CD4-positive, alpha-beta T cell (primary cell): ENCODE measurements at regions not wholly inside any gene's neighbourhood (a gene's known extent, or its start where the extent isn't known, plus 50 kb on each side); places are given as distances from the start of the nearest gene placed in this dataset.

ENCODE experiments used
- ATAC-seq: fragments of 200-7000 bp; cut with Tn5 transposase; one replicate; pipeline ENCODE4 v1.10.0; 2022; ENCODE audit warnings: mild to moderate bottlenecking; ENCODE audit not compliant: poor library complexity
- CTCF ChIA-PET: fragments of 350-600 bp; sonication (Branson Sonifier 250); formaldehyde crosslinking; loops from one replicate; lab custom pipeline; 2021; ENCODE audit warnings: antibody characterized with exemption, inconsistent platforms; lab: Charles Lee
- POLR2A ChIA-PET: fragments of 350-600 bp; sonication (Branson Sonifier 250); formaldehyde crosslinking; loops from one replicate; lab custom pipeline; 2021; ENCODE audit warnings: antibody characterized with exemption, inconsistent platforms; lab: Charles Lee
- DNase-seq, 14 experiments: peaks; one replicate each; pipeline ENCODE4 v3.0.0-alpha.2; 2013 to 2020; ENCODE audit warnings: mixed read lengths in 2 of 14
- H3K27ac ChIP-seq, 2 donors: one replicate each; pipeline versions ENCODE4 v1.5.1 to v1.7.0; 2013; ENCODE audit warnings: low read length in 2 of 2, low read depth in 1 of 2, mild to moderate bottlenecking in 1 of 2
- H3K27me3 ChIP-seq, 2 experiments: 1 replicate in 1 of 2; 2 replicates in 1 of 2; pipeline versions ENCODE4 v1.6.1 to v1.7.0; 2013; ENCODE audit warnings: low read length in 2 of 2, control low read depth in 1 of 2, mild to moderate bottlenecking in 1 of 2, moderate library complexity in 1 of 2; ENCODE audit not compliant: insufficient read depth in 2 of 2, control insufficient read depth in 1 of 2
- H3K36me3 ChIP-seq: one replicate; pipeline ENCODE4 v1.6.1; 2013; ENCODE audit warnings: low read length, control low read depth; ENCODE audit not compliant: insufficient read depth
- H3K4me1 ChIP-seq: one replicate; pipeline ENCODE4 v1.6.1; 2013; ENCODE audit warnings: low read length, control low read depth; ENCODE audit not compliant: insufficient read depth
- H3K4me3 ChIP-seq: one replicate; pipeline ENCODE4 v1.5.1; 2013; ENCODE audit warnings: mild to moderate bottlenecking, low read length, moderate library complexity
- H3K9me3 ChIP-seq, 2 experiments: 1 replicate in 1 of 2; 2 replicates in 1 of 2; pipeline versions ENCODE4 v1.6.1 to v1.7.0; 2013; ENCODE audit warnings: low read length in 2 of 2, mild to moderate bottlenecking in 2 of 2, control low read depth in 1 of 2, moderate library complexity in 1 of 2; ENCODE audit not compliant: control insufficient read depth in 1 of 2, insufficient read depth in 1 of 2
- H3K27ac Mint-ChIP-seq: one replicate; pipeline ENCODE4 v1.8.0; 2020; ENCODE audit warnings: mixed read lengths
- H3K27me3 Mint-ChIP-seq: one replicate; pipeline ENCODE4 v1.8.0; 2021; ENCODE audit warnings: mixed read lengths
- H3K36me3 Mint-ChIP-seq: one replicate; pipeline ENCODE4 v1.8.0; 2021; ENCODE audit warnings: low read depth, mixed read lengths
- H3K4me1 Mint-ChIP-seq: one replicate; pipeline ENCODE4 v1.8.0; 2021; ENCODE audit warnings: low read depth, mixed read lengths
- H3K4me3 Mint-ChIP-seq: one replicate; pipeline ENCODE4 v1.8.0; 2020; ENCODE audit warnings: mild to moderate bottlenecking, mixed read lengths
- H3K9me3 Mint-ChIP-seq: one replicate; pipeline ENCODE4 v1.8.0; 2020; ENCODE audit warnings: mixed read lengths
- intact Hi-C, 2 experiments: fragments of 100-400 bp; cut with DNase I in 1 of 2; cut with micrococcal nuclease in 1 of 2; formaldehyde crosslinking; loops; one replicate each; pipeline versions ENCODE4 v1.15.1 to v1.9.0; 2023 to 2025; cut with DNase I, micrococcal nuclease
- TF ChIP-seq, protein P1 (sequence below): fragments of 200-600 bp; IDR thresholded peaks from one replicate; pipeline ENCODE4 v1.8.0; 2022; ENCODE audit warnings: antibody characterized with exemption, mild to moderate bottlenecking

DNA sequence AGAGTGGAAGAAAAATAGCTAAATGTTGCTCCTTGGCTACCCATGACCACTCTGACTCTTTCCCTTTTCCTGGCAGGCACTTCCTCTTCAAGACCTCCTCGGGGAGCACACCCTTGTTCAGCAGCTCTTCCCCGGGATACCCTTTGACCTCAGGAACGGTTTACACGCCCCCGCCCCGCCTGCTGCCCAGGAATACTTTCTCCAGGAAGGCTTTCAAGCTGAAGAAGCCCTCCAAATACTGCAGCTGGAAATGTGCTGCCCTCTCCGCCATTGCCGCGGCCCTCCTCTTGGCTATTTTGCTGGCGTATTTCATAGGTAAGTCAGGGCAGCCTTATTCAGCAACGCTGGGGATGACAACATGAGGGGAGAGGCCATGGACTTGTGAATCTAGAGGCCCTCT is 298.6 kb upstream of the WWC1 start:
- intact Hi-C loops = no loop called here
- Histone ChIP-seq H3K4me1 (no peaks in the 10 kb centered on the region), H3K9me3 (peaks cover 0 to 4% of the 10 kb centered on the region in 2 experiments), H3K27ac (no peak overlapping the region), H3K27me3 (no peaks in the 10 kb centered on the region), H3K36me3 (no peaks in the 10 kb centered on the region), H3K4me3 (no peak overlapping the region)
- Mint-ChIP-seq H3K27ac (no peak overlapping the region), H3K36me3 (no peaks in the 10 kb centered on the region), H3K9me3 (no peaks in the 10 kb centered on the region), H3K4me1 (no peaks in the 10 kb centered on the region), H3K4me3 (no peak overlapping the region), H3K27me3 (no peaks in the 10 kb centered on the region)
- ChIA-PET POLR2A (no interaction called here), CTCF (no interaction called here)
- no peak for ATAC-seq
- TF ChIP-seq, protein P1, sequence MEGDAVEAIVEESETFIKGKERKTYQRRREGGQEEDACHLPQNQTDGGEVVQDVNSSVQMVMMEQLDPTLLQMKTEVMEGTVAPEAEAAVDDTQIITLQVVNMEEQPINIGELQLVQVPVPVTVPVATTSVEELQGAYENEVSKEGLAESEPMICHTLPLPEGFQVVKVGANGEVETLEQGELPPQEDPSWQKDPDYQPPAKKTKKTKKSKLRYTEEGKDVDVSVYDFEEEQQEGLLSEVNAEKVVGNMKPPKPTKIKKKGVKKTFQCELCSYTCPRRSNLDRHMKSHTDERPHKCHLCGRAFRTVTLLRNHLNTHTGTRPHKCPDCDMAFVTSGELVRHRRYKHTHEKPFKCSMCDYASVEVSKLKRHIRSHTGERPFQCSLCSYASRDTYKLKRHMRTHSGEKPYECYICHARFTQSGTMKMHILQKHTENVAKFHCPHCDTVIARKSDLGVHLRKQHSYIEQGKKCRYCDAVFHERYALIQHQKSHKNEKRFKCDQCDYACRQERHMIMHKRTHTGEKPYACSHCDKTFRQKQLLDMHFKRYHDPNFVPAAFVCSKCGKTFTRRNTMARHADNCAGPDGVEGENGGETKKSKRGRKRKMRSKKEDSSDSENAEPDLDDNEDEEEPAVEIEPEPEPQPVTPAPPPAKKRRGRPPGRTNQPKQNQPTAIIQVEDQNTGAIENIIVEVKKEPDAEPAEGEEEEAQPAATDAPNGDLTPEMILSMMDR = no peak
- no peak for DNase-seq

DNA sequence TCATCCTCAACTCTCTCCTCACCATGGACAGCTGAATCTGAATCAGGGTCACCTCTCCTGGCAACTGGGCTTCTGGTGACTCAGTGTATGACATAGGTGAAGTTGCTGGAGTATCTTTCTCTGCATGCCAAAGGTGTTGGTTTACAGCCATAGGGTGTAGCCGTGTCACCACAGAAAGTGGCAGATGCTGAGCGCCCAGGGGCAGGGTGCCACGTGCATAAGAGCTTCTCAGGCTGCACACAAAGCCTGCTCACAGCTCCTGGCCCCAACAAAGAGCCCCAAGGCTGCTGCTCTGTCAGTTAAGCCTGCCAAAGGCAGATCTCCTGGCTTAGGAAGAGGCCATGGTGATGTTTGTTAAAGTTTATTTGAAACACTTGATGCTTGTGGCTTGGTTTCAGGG is 297.7 kb upstream of the WWC1 start:
- Mint-ChIP-seq H3K27ac (no peak overlapping the region), H3K4me1 (no peaks in the 10 kb centered on the region), H3K9me3 (no peaks in the 10 kb centered on the region), H3K36me3 (no peaks in the 10 kb centered on the region), H3K27me3 (no peaks in the 10 kb centered on the region), H3K4me3 (no peak overlapping the region)
- H3K4me1 ChIP-seq = no peaks in the 10 kb centered on the region
- no peaks in the 10 kb centered on the region for H3K27me3 ChIP-seq
- intact Hi-C loops = no loop called here
- ATAC-seq (no peak), DNase-seq (no peak)
- ChIA-PET CTCF (no interaction called here), POLR2A (no interaction called here)
- no peak overlapping the region for H3K27ac ChIP-seq
- TF ChIP-seq, protein P1 = no peak
- H3K36me3 ChIP-seq = no peaks in the 10 kb centered on the region
- peaks cover 0 to 4% of the 10 kb centered on the region in 2 experiments for H3K9me3 ChIP-seq
- H3K4me3 ChIP-seq = no peak overlapping the region

DNA sequence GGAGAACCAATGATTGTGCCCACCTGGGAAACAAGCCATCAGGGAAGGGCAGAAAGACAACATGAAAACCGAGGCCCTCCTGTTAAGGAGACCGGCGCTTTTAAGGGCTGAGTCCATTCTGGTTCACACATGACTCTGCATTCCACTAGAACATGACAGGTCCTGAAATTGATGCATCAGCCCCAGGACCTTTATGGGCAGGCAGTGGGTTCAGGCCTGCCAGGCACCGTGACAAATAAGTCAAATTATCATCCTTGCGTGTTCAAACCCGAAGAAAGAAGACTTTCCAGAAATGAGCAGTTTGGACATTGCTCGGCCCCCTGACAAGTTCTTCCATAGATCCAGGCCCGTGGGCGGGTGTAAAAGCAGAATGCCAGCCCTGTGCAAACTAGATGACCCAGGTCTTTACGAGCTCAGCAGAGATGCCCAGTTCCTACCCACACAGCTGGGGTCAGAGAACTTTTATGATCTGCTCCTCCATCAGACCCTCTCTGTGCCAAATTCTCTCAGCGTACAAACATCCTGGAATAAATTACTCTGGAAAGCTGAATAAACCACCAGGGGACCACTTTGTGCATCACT is 295.5 kb upstream of the WWC1 start:
- no peak overlapping the region for H3K4me3 Mint-ChIP-seq

More for the DNA sequence above, 295.5 kb upstream of the WWC1 start:
- no peaks in the 10 kb centered on the region for H3K36me3 ChIP-seq
- H3K27me3 Mint-ChIP-seq = no peaks in the 10 kb centered on the region
- intact Hi-C loops = no loop called here
- H3K9me3 Mint-ChIP-seq = no peaks in the 10 kb centered on the region
- POLR2A ChIA-PET = no interaction called here
- no peak overlapping the region for H3K27ac Mint-ChIP-seq
- H3K4me1 Mint-ChIP-seq = no peaks in the 10 kb centered on the region
- no peaks in the 10 kb centered on the region for H3K27me3 ChIP-seq
- no peak for DNase-seq
- no peak for ATAC-seq
- no peaks in the 10 kb centered on the region for H3K4me1 ChIP-seq
- CTCF ChIA-PET = no interaction called here
- TF ChIP-seq, protein P1 = no peak
- no peaks in the 10 kb centered on the region for H3K36me3 Mint-ChIP-seq
- peaks cover 0 to 4% of the 10 kb centered on the region in 2 experiments for H3K9me3 ChIP-seq
- H3K27ac ChIP-seq = no peak overlapping the region
- no peak overlapping the region for H3K4me3 ChIP-seq
